GM23338 (cell line): ENCODE measurements at regions not wholly inside any gene's neighbourhood (a gene's known extent, or its start where the extent isn't known, plus 50 kb on each side); places are given as distances from the start of the nearest gene placed in this dataset.

ENCODE experiments used
- ATAC-seq: fragments of 200-7000 bp; cut with Tn5 transposase; 3 replicates; pipeline ENCODE4 v1.9.1; 2020
- DNase-seq: peaks from one replicate; pipeline ENCODE4 v3.0.0-alpha.2; 2015; ENCODE audit warnings: low spot score
- H2AFZ ChIP-seq: fragments of 200-600 bp; sonication (generic); 2 replicates; pipeline ENCODE4 v1.8.0; 2016; ENCODE audit warnings: antibody characterized with exemption, mild to moderate bottlenecking, moderate library complexity
- H3F3A ChIP-seq: fragments of 200-600 bp; sonication (generic); replicated peaks from 2 replicates; pipeline ENCODE4 v1.8.0; 2017; ENCODE audit warnings: antibody characterized with exemption, mixed run types, low read depth
- H3K27ac ChIP-seq: fragments of 200-600 bp; sonication (generic); 2 replicates; pipeline ENCODE4 v1.6.1; 2016; ENCODE audit warnings: low read depth
- H3K27me3 ChIP-seq: fragments of 200-600 bp; sonication (generic); 2 replicates; pipeline ENCODE4 v1.8.0; 2016; ENCODE audit warnings: mild to moderate bottlenecking, mixed run types, moderate library complexity; ENCODE audit not compliant: insufficient read depth
- H3K36me3 ChIP-seq: fragments of 200-600 bp; sonication (generic); 2 replicates; pipeline ENCODE4 v1.8.0; 2016; ENCODE audit warnings: mild to moderate bottlenecking; ENCODE audit not compliant: insufficient read depth
- H3K4me1 ChIP-seq: fragments of 200-600 bp; sonication (generic); 2 replicates; pipeline ENCODE4 v1.8.0; 2016; ENCODE audit warnings: mild to moderate bottlenecking, moderate library complexity; ENCODE audit not compliant: insufficient read depth
- H3K4me2 ChIP-seq: fragments of 200-600 bp; sonication (generic); 2 replicates; pipeline ENCODE4 v1.7.1; 2017; ENCODE audit warnings: mixed run types
- H3K4me3 ChIP-seq: fragments of 200-600 bp; sonication (generic); 2 replicates; pipeline ENCODE4 v1.6.1; 2016; ENCODE audit warnings: mixed run types
- H3K79me2 ChIP-seq: fragments of 200-600 bp; sonication (generic); replicated peaks from 2 replicates; pipeline ENCODE4 v1.8.0; 2017; ENCODE audit warnings: mild to moderate bottlenecking; ENCODE audit not compliant: insufficient read depth
- H3K9me2 ChIP-seq: fragments of 200-600 bp; sonication (generic); 2 replicates; pipeline ENCODE4 v1.8.0; 2017; ENCODE audit not compliant: insufficient read depth
- H4K20me1 ChIP-seq: fragments of 200-600 bp; sonication (generic); replicated peaks from 2 replicates; pipeline ENCODE4 v1.8.0; 2017; ENCODE audit warnings: mild to moderate bottlenecking; ENCODE audit not compliant: insufficient read depth
- H3K27ac Mint-ChIP-seq: 2 replicates; pipeline ENCODE4 v1.8.0; 2020; ENCODE audit warnings: inconsistent platforms, mild to moderate bottlenecking, moderate library complexity, mixed read lengths
- H3K27me3 Mint-ChIP-seq: 3 replicates; pipeline ENCODE4 v1.8.0; 2022; ENCODE audit warnings: low read depth, mild to moderate bottlenecking, moderate library complexity, mixed read lengths, inconsistent platforms; ENCODE audit not compliant: insufficient read depth, poor library complexity
- H3K36me3 Mint-ChIP-seq: 3 replicates; pipeline ENCODE4 v1.8.0; 2021; ENCODE audit warnings: low read depth, mild to moderate bottlenecking, inconsistent platforms, moderate library complexity, mixed read lengths
- H3K4me1 Mint-ChIP-seq: 3 replicates; pipeline ENCODE4 v1.8.0; 2020; ENCODE audit warnings: mild to moderate bottlenecking, inconsistent platforms, mixed read lengths
- H3K4me3 Mint-ChIP-seq: 3 replicates; pipeline ENCODE4 v1.8.0; 2021; ENCODE audit warnings: moderate library complexity, mild to moderate bottlenecking, inconsistent platforms, mixed read lengths
- H3K9me3 Mint-ChIP-seq: 3 replicates; pipeline ENCODE4 v1.8.0; 2020; ENCODE audit warnings: moderate library complexity, mild to moderate bottlenecking, inconsistent platforms, mixed read lengths
- CREB1 ChIP-seq: fragments of 250-450 bp; sonication (Bioruptor Pico); IDR thresholded peaks from 2 replicates; pipeline ENCODE4 v1.5.0; 2020; ENCODE audit warnings: low read depth, mild to moderate bottlenecking, moderate library complexity
- ETS1 ChIP-seq: IDR thresholded peaks from 2 replicates; pipeline ENCODE4 v1.6.1; 2016; ENCODE audit warnings: antibody characterized with exemption
- EZH2 ChIP-seq: fragments of 200-600 bp; sonication (generic); IDR thresholded peaks from one replicate; pipeline ENCODE4 v1.8.0; 2017; ENCODE audit warnings: antibody characterized with exemption, mild to moderate bottlenecking, low read depth; ENCODE audit not compliant: unreplicated experiment
- EZH2phosphoT487 ChIP-seq: fragments of 200-600 bp; sonication (generic); IDR thresholded peaks from one replicate; pipeline ENCODE4 v1.8.1; 2018; ENCODE audit warnings: antibody characterized with exemption; ENCODE audit not compliant: unreplicated experiment
- JUNB ChIP-seq: IDR thresholded peaks from one replicate; pipeline ENCODE4 v1.6.1; 2016; ENCODE audit warnings: antibody characterized with exemption; ENCODE audit not compliant: unreplicated experiment
- NANOG ChIP-seq: IDR thresholded peaks from 2 replicates; pipeline ENCODE4 v1.6.1; 2016; ENCODE audit warnings: antibody characterized with exemption, borderline replicate concordance
- POLR2AphosphoS5 ChIP-seq: IDR thresholded peaks from 2 replicates; pipeline ENCODE4 v1.6.1; 2016; ENCODE audit warnings: antibody characterized with exemption, low read depth
- STAT1 ChIP-seq: IDR thresholded peaks from one replicate; pipeline ENCODE4 v1.6.1; 2016; ENCODE audit warnings: antibody characterized with exemption; ENCODE audit not compliant: unreplicated experiment
- ZNF114 ChIP-seq: fragments of 250-450 bp; sonication (Bioruptor Pico); IDR thresholded peaks from 2 replicates; pipeline ENCODE4 v1.5.0; 2020; ENCODE audit warnings: mild to moderate bottlenecking, moderate library complexity
- ZNF331 ChIP-seq: fragments of 250-450 bp; sonication (Bioruptor Pico); IDR thresholded peaks from 2 replicates; pipeline ENCODE4 v1.5.0; 2020; ENCODE audit warnings: low read depth, mild to moderate bottlenecking, moderate library complexity
- TF ChIP-seq, protein P1 (sequence below), 2 experiments: fragments of 200-600 bp in 1 of 2; sonication (generic) in 1 of 2; conservative IDR thresholded peaks; 2 replicates each; pipeline versions ENCODE4 v1.5.1 to v1.6.1; 2016 to 2017; ENCODE audit warnings: antibody characterized with exemption in 2 of 2, low read depth in 2 of 2, mild to moderate bottlenecking in 2 of 2, moderate library complexity in 1 of 2
- TF ChIP-seq, protein P2 (sequence below): IDR thresholded peaks from one replicate; pipeline ENCODE4 v1.6.1; 2018; ENCODE audit warnings: antibody characterized with exemption; ENCODE audit not compliant: unreplicated experiment
- TF ChIP-seq, protein P3 (sequence below): fragments of 250-450 bp; sonication (Bioruptor Pico); IDR thresholded peaks from 2 replicates; pipeline ENCODE4 v1.5.0; 2020; ENCODE audit warnings: mild to moderate bottlenecking, moderate library complexity

GRCh38 chr13:76750126-76750525 lies 136.1 kb downstream of the KCTD12 start:
- Histone ChIP-seq H2AFZ (no peak overlapping the region), H3K4me3 (no peak overlapping the region), H4K20me1 (no peaks in the 10 kb centered on the region), H3F3A (no peaks in the 10 kb centered on the region), H3K36me3 (no peaks in the 10 kb centered on the region), H3K79me2 (no peaks in the 10 kb centered on the region), H3K27me3 (no peaks in the 10 kb centered on the region), H3K4me1 (no peaks in the 10 kb centered on the region), H3K9me2 (peaks cover 10% of the 10 kb centered on the region; the same call in 1 of the 2 replicates), H3K4me2 (no peak overlapping the region), H3K27ac (no peak overlapping the region)
- no peak for TF ChIP-seq CREB1 (CRISPR knock-in tag)
- TF ChIP-seq ZNF331: no peak
- no peak for TF ChIP-seq NANOG
- no peak for TF ChIP-seq STAT1
- TF ChIP-seq, protein P1, sequence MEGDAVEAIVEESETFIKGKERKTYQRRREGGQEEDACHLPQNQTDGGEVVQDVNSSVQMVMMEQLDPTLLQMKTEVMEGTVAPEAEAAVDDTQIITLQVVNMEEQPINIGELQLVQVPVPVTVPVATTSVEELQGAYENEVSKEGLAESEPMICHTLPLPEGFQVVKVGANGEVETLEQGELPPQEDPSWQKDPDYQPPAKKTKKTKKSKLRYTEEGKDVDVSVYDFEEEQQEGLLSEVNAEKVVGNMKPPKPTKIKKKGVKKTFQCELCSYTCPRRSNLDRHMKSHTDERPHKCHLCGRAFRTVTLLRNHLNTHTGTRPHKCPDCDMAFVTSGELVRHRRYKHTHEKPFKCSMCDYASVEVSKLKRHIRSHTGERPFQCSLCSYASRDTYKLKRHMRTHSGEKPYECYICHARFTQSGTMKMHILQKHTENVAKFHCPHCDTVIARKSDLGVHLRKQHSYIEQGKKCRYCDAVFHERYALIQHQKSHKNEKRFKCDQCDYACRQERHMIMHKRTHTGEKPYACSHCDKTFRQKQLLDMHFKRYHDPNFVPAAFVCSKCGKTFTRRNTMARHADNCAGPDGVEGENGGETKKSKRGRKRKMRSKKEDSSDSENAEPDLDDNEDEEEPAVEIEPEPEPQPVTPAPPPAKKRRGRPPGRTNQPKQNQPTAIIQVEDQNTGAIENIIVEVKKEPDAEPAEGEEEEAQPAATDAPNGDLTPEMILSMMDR (conservative IDR thresholded peaks at IDR 0.05; ENCODE audit: low read depth in 2 of 2): no peak
- no peak for TF ChIP-seq ETS1
- TF ChIP-seq EZH2: no peak
- TF ChIP-seq, protein P2, sequence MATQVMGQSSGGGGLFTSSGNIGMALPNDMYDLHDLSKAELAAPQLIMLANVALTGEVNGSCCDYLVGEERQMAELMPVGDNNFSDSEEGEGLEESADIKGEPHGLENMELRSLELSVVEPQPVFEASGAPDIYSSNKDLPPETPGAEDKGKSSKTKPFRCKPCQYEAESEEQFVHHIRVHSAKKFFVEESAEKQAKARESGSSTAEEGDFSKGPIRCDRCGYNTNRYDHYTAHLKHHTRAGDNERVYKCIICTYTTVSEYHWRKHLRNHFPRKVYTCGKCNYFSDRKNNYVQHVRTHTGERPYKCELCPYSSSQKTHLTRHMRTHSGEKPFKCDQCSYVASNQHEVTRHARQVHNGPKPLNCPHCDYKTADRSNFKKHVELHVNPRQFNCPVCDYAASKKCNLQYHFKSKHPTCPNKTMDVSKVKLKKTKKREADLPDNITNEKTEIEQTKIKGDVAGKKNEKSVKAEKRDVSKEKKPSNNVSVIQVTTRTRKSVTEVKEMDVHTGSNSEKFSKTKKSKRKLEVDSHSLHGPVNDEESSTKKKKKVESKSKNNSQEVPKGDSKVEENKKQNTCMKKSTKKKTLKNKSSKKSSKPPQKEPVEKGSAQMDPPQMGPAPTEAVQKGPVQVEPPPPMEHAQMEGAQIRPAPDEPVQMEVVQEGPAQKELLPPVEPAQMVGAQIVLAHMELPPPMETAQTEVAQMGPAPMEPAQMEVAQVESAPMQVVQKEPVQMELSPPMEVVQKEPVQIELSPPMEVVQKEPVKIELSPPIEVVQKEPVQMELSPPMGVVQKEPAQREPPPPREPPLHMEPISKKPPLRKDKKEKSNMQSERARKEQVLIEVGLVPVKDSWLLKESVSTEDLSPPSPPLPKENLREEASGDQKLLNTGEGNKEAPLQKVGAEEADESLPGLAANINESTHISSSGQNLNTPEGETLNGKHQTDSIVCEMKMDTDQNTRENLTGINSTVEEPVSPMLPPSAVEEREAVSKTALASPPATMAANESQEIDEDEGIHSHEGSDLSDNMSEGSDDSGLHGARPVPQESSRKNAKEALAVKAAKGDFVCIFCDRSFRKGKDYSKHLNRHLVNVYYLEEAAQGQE: no peak
- no peak for TF ChIP-seq JUNB
- TF ChIP-seq ZNF114 (CRISPR knock-in tag): no peak
- TF ChIP-seq, protein P3, sequence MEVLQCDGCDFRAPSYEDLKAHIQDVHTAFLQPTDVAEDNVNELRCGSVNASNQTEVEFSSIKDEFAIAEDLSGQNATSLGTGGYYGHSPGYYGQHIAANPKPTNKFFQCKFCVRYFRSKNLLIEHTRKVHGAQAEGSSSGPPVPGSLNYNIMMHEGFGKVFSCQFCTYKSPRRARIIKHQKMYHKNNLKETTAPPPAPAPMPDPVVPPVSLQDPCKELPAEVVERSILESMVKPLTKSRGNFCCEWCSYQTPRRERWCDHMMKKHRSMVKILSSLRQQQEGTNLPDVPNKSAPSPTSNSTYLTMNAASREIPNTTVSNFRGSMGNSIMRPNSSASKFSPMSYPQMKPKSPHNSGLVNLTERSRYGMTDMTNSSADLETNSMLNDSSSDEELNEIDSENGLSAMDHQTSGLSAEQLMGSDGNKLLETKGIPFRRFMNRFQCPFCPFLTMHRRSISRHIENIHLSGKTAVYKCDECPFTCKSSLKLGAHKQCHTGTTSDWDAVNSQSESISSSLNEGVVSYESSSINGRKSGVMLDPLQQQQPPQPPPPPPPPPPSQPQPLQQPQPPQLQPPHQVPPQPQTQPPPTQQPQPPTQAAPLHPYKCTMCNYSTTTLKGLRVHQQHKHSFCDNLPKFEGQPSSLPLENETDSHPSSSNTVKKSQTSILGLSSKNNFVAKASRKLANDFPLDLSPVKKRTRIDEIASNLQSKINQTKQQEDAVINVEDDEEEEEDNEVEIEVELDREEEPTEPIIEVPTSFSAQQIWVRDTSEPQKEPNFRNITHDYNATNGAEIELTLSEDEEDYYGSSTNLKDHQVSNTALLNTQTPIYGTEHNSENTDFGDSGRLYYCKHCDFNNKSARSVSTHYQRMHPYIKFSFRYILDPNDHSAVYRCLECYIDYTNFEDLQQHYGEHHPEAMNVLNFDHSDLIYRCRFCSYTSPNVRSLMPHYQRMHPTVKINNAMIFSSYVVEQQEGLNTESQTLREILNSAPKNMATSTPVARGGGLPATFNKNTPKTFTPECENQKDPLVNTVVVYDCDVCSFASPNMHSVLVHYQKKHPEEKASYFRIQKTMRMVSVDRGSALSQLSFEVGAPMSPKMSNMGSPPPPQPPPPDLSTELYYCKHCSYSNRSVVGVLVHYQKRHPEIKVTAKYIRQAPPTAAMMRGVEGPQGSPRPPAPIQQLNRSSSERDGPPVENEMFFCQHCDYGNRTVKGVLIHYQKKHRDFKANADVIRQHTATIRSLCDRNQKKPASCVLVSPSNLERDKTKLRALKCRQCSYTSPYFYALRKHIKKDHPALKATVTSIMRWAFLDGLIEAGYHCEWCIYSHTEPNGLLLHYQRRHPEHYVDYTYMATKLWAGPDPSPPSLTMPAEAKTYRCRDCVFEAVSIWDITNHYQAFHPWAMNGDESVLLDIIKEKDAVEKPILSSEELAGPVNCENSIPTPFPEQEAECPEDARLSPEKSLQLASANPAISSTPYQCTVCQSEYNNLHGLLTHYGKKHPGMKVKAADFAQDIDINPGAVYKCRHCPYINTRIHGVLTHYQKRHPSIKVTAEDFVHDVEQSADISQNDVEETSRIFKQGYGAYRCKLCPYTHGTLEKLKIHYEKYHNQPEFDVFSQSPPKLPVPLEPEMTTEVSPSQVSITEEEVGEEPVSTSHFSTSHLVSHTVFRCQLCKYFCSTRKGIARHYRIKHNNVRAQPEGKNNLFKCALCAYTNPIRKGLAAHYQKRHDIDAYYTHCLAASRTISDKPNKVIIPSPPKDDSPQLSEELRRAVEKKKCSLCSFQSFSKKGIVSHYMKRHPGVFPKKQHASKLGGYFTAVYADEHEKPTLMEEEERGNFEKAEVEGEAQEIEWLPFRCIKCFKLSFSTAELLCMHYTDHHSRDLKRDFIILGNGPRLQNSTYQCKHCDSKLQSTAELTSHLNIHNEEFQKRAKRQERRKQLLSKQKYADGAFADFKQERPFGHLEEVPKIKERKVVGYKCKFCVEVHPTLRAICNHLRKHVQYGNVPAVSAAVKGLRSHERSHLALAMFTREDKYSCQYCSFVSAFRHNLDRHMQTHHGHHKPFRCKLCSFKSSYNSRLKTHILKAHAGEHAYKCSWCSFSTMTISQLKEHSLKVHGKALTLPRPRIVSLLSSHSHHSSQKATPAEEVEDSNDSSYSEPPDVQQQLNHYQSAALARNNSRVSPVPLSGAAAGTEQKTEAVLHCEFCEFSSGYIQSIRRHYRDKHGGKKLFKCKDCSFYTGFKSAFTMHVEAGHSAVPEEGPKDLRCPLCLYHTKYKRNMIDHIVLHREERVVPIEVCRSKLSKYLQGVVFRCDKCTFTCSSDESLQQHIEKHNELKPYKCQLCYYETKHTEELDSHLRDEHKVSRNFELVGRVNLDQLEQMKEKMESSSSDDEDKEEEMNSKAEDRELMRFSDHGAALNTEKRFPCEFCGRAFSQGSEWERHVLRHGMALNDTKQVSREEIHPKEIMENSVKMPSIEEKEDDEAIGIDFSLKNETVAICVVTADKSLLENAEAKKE (CRISPR knock-in tag): no peak
- no peak for TF ChIP-seq POLR2AphosphoS5
- TF ChIP-seq EZH2phosphoT487: no peak
- peaks cover 3% of the 10 kb centered on the region for H3K27me3 Mint-ChIP-seq
- no peak overlapping the region for H3K4me3 Mint-ChIP-seq
- no peak overlapping the region for H3K27ac Mint-ChIP-seq
- ATAC-seq (no peak), DNase-seq (no peak)
- peaks cover 8% of the 10 kb centered on the region for H3K4me1 Mint-ChIP-seq
- H3K9me3 Mint-ChIP-seq: no peaks in the 10 kb centered on the region
- no peaks in the 10 kb centered on the region for H3K36me3 Mint-ChIP-seq
